HepG2 (cell line): ENCODE measurements at regions not wholly inside any gene's neighbourhood (a gene's known extent, or its start where the extent isn't known, plus 50 kb on each side); places are given as distances from the start of the nearest gene placed in this dataset.

Experiments
- ATAC-seq: fragments of 200-7000 bp; cut with Tn5 transposase; 3 replicates; pipeline ENCODE4 v1.9.1; 2020; ENCODE audit warnings: mild to moderate bottlenecking, moderate library complexity
- BruUV-seq: library from RNA; stranded (reverse); fragments of 400-500 nt; replicated peaks from 2 replicates; lab custom pipeline; 2021; lab: Mats Ljungman, UMichigan
- CTCF ChIA-PET: fragments of 300-600 bp; formaldehyde crosslinking; extraction: SDS; loops from one replicate; lab custom pipeline; 2021; ENCODE audit warnings: low total read pairs, inconsistent platforms, low intra/inter-chr PET ratio; lab: Yijun Ruan, JAX
- POLR2A ChIA-PET: fragments of 350-600 bp; sonication (Branson Sonifier 250); formaldehyde crosslinking; loops from one replicate; lab custom pipeline; 2020; ENCODE audit warnings: antibody characterized with exemption, inconsistent platforms; lab: Yijun Ruan, JAX
- DNase-seq: peaks from one replicate; pipeline ENCODE4 v3.0.0-alpha.2; 2015; ENCODE audit warnings: low spot score
- FAIRE-seq: peaks from 3 replicates; lab custom pipeline; 2011; peaks lifted over from hg19 to GRCh38; lab: Jason Lieb, UNC
- H2AFZ ChIP-seq: one replicate; pipeline ENCODE4 v1.6.1; 2011; ENCODE audit warnings: low read length, inconsistent platforms
- H3K27ac ChIP-seq: fragments of 300-600 bp; 3 replicates; pipeline ENCODE4 v1.8.0; 2011; ENCODE audit warnings: mixed run types, mild to moderate bottlenecking, mixed read lengths, low read length, inconsistent platforms; ENCODE audit not compliant: insufficient read depth; ENCODE audit errors: extremely low read length
- H3K27me3 ChIP-seq, 2 experiments: fragments of 200-600 bp in 1 of 2; 2 replicates in 1 of 2; 3 replicates in 1 of 2; pipeline versions ENCODE4 v1.6.0 to v1.8.0; 2011; ENCODE audit warnings: low read length in 2 of 2, mild to moderate bottlenecking in 2 of 2, moderate library complexity in 2 of 2, inconsistent platforms in 1 of 2; ENCODE audit not compliant: insufficient read depth in 2 of 2, control insufficient read depth in 1 of 2
- H3K36me3 ChIP-seq, 2 experiments: fragments of 200-600 bp in 1 of 2; replicated peaks in 1 of 2; 2 replicates in 1 of 2; 3 replicates in 1 of 2; pipeline versions ENCODE4 v1.5.1 to v1.8.0; 2011; ENCODE audit warnings: low read length in 2 of 2, inconsistent platforms in 1 of 2; ENCODE audit not compliant: insufficient read depth in 2 of 2, control insufficient read depth in 1 of 2
- H3K4me1 ChIP-seq: 2 replicates; pipeline ENCODE4 v1.5.1; 2012; ENCODE audit warnings: low read length, inconsistent platforms; ENCODE audit not compliant: insufficient read depth
- H3K4me2 ChIP-seq: 2 replicates; pipeline ENCODE4 v1.6.0; 2011; ENCODE audit warnings: low read depth, low read length, inconsistent platforms
- H3K4me3 ChIP-seq, 3 experiments: fragments of 200-600 bp in 1 of 3; sonication (generic), shearing (Covaris generic) in 1 of 3; replicated peaks in 1 of 3; 2 replicates each; pipeline ENCODE4 v1.5.1; 2011 to 2016; ENCODE audit warnings: low read length in 3 of 3, inconsistent platforms in 2 of 3, low read depth in 2 of 3, mild to moderate bottlenecking in 2 of 3, control low read depth in 1 of 3, mixed read lengths in 1 of 3; ENCODE audit not compliant: insufficient read depth in 1 of 3
- H3K79me2 ChIP-seq: one replicate; pipeline ENCODE4 v1.6.1; 2011; ENCODE audit warnings: low read length, inconsistent platforms; ENCODE audit not compliant: insufficient read depth
- H3K9ac ChIP-seq: 2 replicates; pipeline ENCODE4 v1.6.0; 2011; ENCODE audit warnings: mild to moderate bottlenecking, low read depth, low read length, inconsistent platforms; ENCODE audit not compliant: insufficient read depth
- H3K9me3 ChIP-seq: 2 replicates; pipeline ENCODE4 v1.5.1; 2012; ENCODE audit warnings: mild to moderate bottlenecking, low read length
- H4K20me1 ChIP-seq: 2 replicates; pipeline ENCODE4 v1.6.0; 2011; ENCODE audit warnings: inconsistent platforms, mild to moderate bottlenecking, low read length, moderate library complexity; ENCODE audit not compliant: insufficient read depth
- ATF7 ChIP-seq, 2 experiments: fragments of 450-650 bp in 1 of 2; sonication (generic) in 1 of 2; formaldehyde crosslinking in 1 of 2; IDR thresholded peaks; 2 replicates each; pipeline versions ENCODE4 v1.4.0 to v1.6.1; 2016 to 2020; ENCODE audit warnings: antibody characterized with exemption in 1 of 2, mild to moderate bottlenecking in 1 of 2, missing genetic modification reagents in 1 of 2
- FOXM1 ChIP-seq: sonication (generic); formaldehyde crosslinking; IDR thresholded peaks from 2 replicates; pipeline ENCODE4 v1.5.0; 2020; ENCODE audit warnings: missing genetic modification reagents
- MEIS1 ChIP-seq: sonication (generic); formaldehyde crosslinking; IDR thresholded peaks from 2 replicates; pipeline ENCODE4 v1.9.0; 2021; ENCODE audit warnings: mild to moderate bottlenecking, missing genetic modification reagents, moderate library complexity, borderline replicate concordance
- RARG ChIP-seq: sonication (generic); formaldehyde crosslinking; IDR thresholded peaks from 2 replicates; pipeline ENCODE4 v1.4.0; 2020; ENCODE audit warnings: low read depth, mild to moderate bottlenecking, missing genetic modification reagents
- RFXANK ChIP-seq: IDR thresholded peaks from 2 replicates; pipeline ENCODE4 v1.6.1; 2016
- SPEN ChIP-seq: sonication (generic); formaldehyde crosslinking; IDR thresholded peaks from 2 replicates; pipeline ENCODE4 v1.5.1; 2020; ENCODE audit warnings: low read depth, mild to moderate bottlenecking, missing genetic modification reagents
- ZFP62 ChIP-seq: sonication (generic); formaldehyde crosslinking; IDR thresholded peaks from 2 replicates; pipeline ENCODE4 v1.4.0; 2020; ENCODE audit warnings: missing genetic modification reagents
- ZFP90 ChIP-seq: sonication (generic); formaldehyde crosslinking; IDR thresholded peaks from 2 replicates; pipeline ENCODE4 v1.8.0; 2022; ENCODE audit warnings: missing genetic modification reagents, mild to moderate bottlenecking, inconsistent platforms, borderline replicate concordance
- ZNF143 ChIP-seq: sonication (generic); formaldehyde crosslinking; IDR thresholded peaks from 2 replicates; pipeline ENCODE4 v1.4.0; 2020; ENCODE audit warnings: missing genetic modification reagents
- ZNF446 ChIP-seq: sonication (generic); formaldehyde crosslinking; IDR thresholded peaks from 2 replicates; pipeline ENCODE4 v1.5.0; 2020; ENCODE audit warnings: mild to moderate bottlenecking, missing genetic modification reagents
- ZNF660 ChIP-seq: sonication (generic); formaldehyde crosslinking; IDR thresholded peaks from 2 replicates; pipeline ENCODE4 v1.5.1; 2020; ENCODE audit warnings: mild to moderate bottlenecking, low read depth, missing genetic modification reagents, borderline replicate concordance
- ZNF724P ChIP-seq: sonication (generic); formaldehyde crosslinking; IDR thresholded peaks from 2 replicates; pipeline ENCODE4 v1.8.0; 2022; ENCODE audit warnings: missing genetic modification reagents, borderline replicate concordance
- ZNF75D ChIP-seq: sonication (generic); formaldehyde crosslinking; IDR thresholded peaks from 2 replicates; pipeline ENCODE4 v1.8.1; 2023; ENCODE audit warnings: missing genetic modification reagents, mild to moderate bottlenecking, borderline replicate concordance
- ZNF816 ChIP-seq: sonication (generic); formaldehyde crosslinking; IDR thresholded peaks from 2 replicates; pipeline ENCODE4 v1.8.0; 2022; ENCODE audit warnings: missing genetic modification reagents, mild to moderate bottlenecking, borderline replicate concordance
- ZNF850 ChIP-seq: sonication (generic); formaldehyde crosslinking; conservative IDR thresholded peaks from 2 replicates; pipeline ENCODE4 v1.9.0; 2021; ENCODE audit warnings: mild to moderate bottlenecking, missing genetic modification reagents
- WGBS: methylation state at CpG from one replicate; pipeline ENCODE4 v1.1.6; 2017; ENCODE audit warnings: low lambda C conversion rate; 5-methylcytosine and 5-hydroxymethylcytosine counted together
- in situ Hi-C: cut with HindIII; loops from 2 replicates; pipeline ENCODE4 v1.10.0; 2017; ENCODE audit warnings: low pct_unique_long_range_greater_than_20kb; ENCODE audit not compliant: extremely low pct_ligation_motif_present
- intact Hi-C: fragments of 100-400 bp; cut with micrococcal nuclease; formaldehyde crosslinking; loops from one replicate; pipeline ENCODE4 v1.10.0; 2022; ENCODE audit not compliant: unreplicated experiment
- TF ChIP-seq, protein P1 (sequence below): sonication (generic); formaldehyde crosslinking; IDR thresholded peaks from 2 replicates; pipeline ENCODE4 v1.8.1; 2023; ENCODE audit warnings: mild to moderate bottlenecking, missing genetic modification reagents
- TF ChIP-seq, protein P2 (sequence below): sonication (generic); formaldehyde crosslinking; IDR thresholded peaks from 2 replicates; pipeline ENCODE4 v1.5.0; 2020; ENCODE audit warnings: missing genetic modification reagents
- TF ChIP-seq, protein P3 (sequence below): sonication (generic); formaldehyde crosslinking; IDR thresholded peaks from 2 replicates; pipeline ENCODE4 v1.8.1; 2023; ENCODE audit warnings: mild to moderate bottlenecking, missing genetic modification reagents
- TF ChIP-seq, protein P4 (sequence below), 2 experiments: sonication (generic) in 1 of 2; formaldehyde crosslinking in 1 of 2; IDR thresholded peaks; 2 replicates each; pipeline versions ENCODE4 v1.4.0 to v1.6.1; 2018 to 2020; ENCODE audit warnings: missing genetic modification reagents in 2 of 2, borderline replicate concordance in 1 of 2, low read depth in 1 of 2, mild to moderate bottlenecking in 1 of 2, missing biosample characterization in 1 of 2

DNA sequence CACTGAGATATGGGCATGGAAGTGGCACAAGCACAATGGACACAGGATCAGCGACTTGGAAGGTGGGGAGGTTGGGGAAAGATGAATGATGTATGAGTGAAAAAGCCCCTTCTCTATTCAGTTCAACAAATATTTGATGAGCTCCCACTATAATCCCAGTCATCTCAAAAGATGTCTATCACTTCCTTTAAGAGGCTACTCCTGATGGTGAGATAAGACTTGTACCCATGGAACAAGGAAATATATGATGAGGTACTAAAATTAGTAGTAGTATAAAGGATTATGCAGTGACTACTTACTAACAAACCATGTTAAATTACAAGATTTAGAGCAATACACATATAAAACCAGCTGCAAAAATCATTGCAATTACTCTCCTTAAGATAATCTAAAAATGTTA is 107.8 kb upstream of the COL5A2 start:
- no peaks in the 10 kb centered on the region for H3K27me3 ChIP-seq
- no peaks in the 10 kb centered on the region for H3K36me3 ChIP-seq
- H3K27ac ChIP-seq = no peak overlapping the region
- ChIA-PET CTCF (interaction anchor here (0.7 to 4.1 kb wide), 4 partner anchors 145 to 763 kb away, joined by 3 to 42 read pairs (median 10); no protein-coding TSS in a partner anchor), POLR2A (no interaction called here)
- DNase-seq (no peak), ATAC-seq (no peak), FAIRE-seq (no peak)
- no peak overlapping the region for H3K4me3 ChIP-seq
- H3K4me2 ChIP-seq = no peak overlapping the region
- no peak overlapping the region for H3K9ac ChIP-seq
- no TSS peak for BruUV-seq
- intact Hi-C loops = no loop called here
- in situ Hi-C loops = loop anchor here (5.0 to 10.0 kb wide), 2 partner anchors 190 to 763 kb away; no protein-coding TSS in a partner anchor
- H3K79me2 ChIP-seq = no peaks in the 10 kb centered on the region
- H3K4me1 ChIP-seq = no peaks in the 10 kb centered on the region
- H4K20me1 ChIP-seq = no peaks in the 10 kb centered on the region
- 0% methylated on average over 1 of the region's 1 CpG for WGBS
- no peaks in the 10 kb centered on the region for H3K9me3 ChIP-seq
- H2AFZ ChIP-seq = no peak overlapping the region
- TF ChIP-seq ZNF660 (CRISPR knock-in tag) (no peak), ZFP90 (CRISPR knock-in tag) (no peak), SPEN (CRISPR knock-in tag) (no peak), RARG (CRISPR knock-in tag) (no peak), ZNF816 (no peak), ZNF446 (CRISPR knock-in tag) (no peak), RFXANK (CRISPR knock-in tag) (no peak), ZNF850 (no peak), FOXM1 (CRISPR knock-in tag) (no peak), ZFP62 (CRISPR knock-in tag) (no peak), ZNF724P (CRISPR knock-in tag) (no peak), ZNF143 (CRISPR knock-in tag) (no peak), ATF7 (IDR thresholded peaks at IDR 0.05) (no peak), ATF7 (CRISPR knock-in tag; IDR thresholded peaks at IDR 0.05) (no peak), MEIS1 (no peak), ZNF75D (CRISPR knock-in tag) (no peak)
- TF ChIP-seq, protein P1, sequence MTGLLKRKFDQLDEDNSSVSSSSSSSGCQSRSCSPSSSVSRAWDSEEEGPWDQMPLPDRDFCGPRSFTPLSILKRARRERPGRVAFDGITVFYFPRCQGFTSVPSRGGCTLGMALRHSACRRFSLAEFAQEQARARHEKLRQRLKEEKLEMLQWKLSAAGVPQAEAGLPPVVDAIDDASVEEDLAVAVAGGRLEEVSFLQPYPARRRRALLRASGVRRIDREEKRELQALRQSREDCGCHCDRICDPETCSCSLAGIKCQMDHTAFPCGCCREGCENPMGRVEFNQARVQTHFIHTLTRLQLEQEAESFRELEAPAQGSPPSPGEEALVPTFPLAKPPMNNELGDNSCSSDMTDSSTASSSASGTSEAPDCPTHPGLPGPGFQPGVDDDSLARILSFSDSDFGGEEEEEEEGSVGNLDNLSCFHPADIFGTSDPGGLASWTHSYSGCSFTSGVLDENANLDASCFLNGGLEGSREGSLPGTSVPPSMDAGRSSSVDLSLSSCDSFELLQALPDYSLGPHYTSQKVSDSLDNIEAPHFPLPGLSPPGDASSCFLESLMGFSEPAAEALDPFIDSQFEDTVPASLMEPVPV (CRISPR knock-in tag) = no peak
- TF ChIP-seq, protein P2, sequence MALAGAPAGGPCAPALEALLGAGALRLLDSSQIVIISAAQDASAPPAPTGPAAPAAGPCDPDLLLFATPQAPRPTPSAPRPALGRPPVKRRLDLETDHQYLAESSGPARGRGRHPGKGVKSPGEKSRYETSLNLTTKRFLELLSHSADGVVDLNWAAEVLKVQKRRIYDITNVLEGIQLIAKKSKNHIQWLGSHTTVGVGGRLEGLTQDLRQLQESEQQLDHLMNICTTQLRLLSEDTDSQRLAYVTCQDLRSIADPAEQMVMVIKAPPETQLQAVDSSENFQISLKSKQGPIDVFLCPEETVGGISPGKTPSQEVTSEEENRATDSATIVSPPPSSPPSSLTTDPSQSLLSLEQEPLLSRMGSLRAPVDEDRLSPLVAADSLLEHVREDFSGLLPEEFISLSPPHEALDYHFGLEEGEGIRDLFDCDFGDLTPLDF (CRISPR knock-in tag) = no peak
- TF ChIP-seq, protein P3, sequence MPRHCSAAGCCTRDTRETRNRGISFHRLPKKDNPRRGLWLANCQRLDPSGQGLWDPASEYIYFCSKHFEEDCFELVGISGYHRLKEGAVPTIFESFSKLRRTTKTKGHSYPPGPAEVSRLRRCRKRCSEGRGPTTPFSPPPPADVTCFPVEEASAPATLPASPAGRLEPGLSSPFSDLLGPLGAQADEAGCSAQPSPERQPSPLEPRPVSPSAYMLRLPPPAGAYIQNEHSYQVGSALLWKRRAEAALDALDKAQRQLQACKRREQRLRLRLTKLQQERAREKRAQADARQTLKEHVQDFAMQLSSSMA (CRISPR knock-in tag) = no peak
- TF ChIP-seq, protein P4, sequence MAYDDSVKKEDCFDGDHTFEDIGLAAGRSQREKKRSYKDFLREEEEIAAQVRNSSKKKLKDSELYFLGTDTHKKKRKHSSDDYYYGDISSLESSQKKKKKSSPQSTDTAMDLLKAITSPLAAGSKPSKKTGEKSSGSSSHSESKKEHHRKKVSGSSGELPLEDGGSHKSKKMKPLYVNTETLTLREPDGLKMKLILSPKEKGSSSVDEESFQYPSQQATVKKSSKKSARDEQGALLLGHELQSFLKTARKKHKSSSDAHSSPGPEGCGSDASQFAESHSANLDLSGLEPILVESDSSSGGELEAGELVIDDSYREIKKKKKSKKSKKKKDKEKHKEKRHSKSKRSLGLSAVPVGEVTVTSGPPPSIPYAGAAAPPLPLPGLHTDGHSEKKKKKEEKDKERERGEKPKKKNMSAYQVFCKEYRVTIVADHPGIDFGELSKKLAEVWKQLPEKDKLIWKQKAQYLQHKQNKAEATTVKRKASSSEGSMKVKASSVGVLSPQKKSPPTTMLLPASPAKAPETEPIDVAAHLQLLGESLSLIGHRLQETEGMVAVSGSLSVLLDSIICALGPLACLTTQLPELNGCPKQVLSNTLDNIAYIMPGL (CRISPR knock-in tag; IDR thresholded peaks at IDR 0.05; ENCODE audit: borderline replicate concordance in 1 of 2, low read depth in 1 of 2) = no peak
